C4-2B (cell line): ENCODE measurements at regions not wholly inside any gene's neighbourhood (a gene's known extent, or its start where the extent isn't known, plus 50 kb on each side); places are given as distances from the start of the nearest gene placed in this dataset.

ENCODE experiments used
- CTCF ChIP-seq: fragments of 450-650 bp; conservative IDR thresholded peaks from 2 replicates; pipeline ENCODE4 v1.5.1; 2017; ENCODE audit warnings: mild to moderate bottlenecking
- ZFX ChIP-seq: fragments of 450-650 bp; IDR thresholded peaks from 2 replicates; pipeline ENCODE4 v1.6.1; 2017

GRCh38 chr5:89844548-89844947 lies 565.0 kb downstream of the CETN3 start:
- TF ChIP-seq CTCF (no peak), ZFX (no peak)
